Gastrocnemius medialis (tissue), 4 donors: ENCODE measurements at regions not wholly inside any gene's neighbourhood (a gene's known extent, or its start where the extent isn't known, plus 50 kb on each side); places are given as distances from the start of the nearest gene placed in this dataset.

Experiments
- ATAC-seq, 2 donors: fragments of 150-250 bp; one replicate each; pipeline ENCODE4 v1.9.1; 2016
- DNase-seq, 2 donors: peaks; one replicate each; pipeline ENCODE4 v3.0.0-alpha.2; 2019
- H3K27ac ChIP-seq, 4 donors: fragments of 200-600 bp; sonication (generic); 1 replicate in 1 of 4; 2 replicates in 3 of 4; pipeline ENCODE4 v1.5.1; 2016 to 2018; ENCODE audit warnings: mild to moderate bottlenecking in 2 of 4, moderate library complexity in 1 of 4
- H3K27me3 ChIP-seq, 3 donors: fragments of 200-600 bp; sonication (generic) in 2 of 3; 1 replicate in 1 of 3; 2 replicates in 2 of 3; pipeline versions ENCODE4 v1.5.1 to v1.6.0; 2016 to 2019; ENCODE audit warnings: mild to moderate bottlenecking in 1 of 3, moderate library complexity in 1 of 3
- H3K36me3 ChIP-seq, 2 donors: fragments of 200-600 bp; sonication (generic) in 1 of 2; one replicate each; pipeline ENCODE4 v1.5.1; 2017 to 2018
- H3K4me1 ChIP-seq, 2 donors: fragments of 200-600 bp; sonication (generic) in 1 of 2; one replicate each; pipeline ENCODE4 v1.5.1; 2016 to 2017; ENCODE audit warnings: mild to moderate bottlenecking in 2 of 2
- H3K4me3 ChIP-seq, 4 donors: fragments of 200-600 bp; sonication (generic) in 3 of 4; 1 replicate in 1 of 4; 2 replicates in 3 of 4; pipeline ENCODE4 v1.5.1; 2016 to 2019; ENCODE audit warnings: mild to moderate bottlenecking in 2 of 4
- H3K9me3 ChIP-seq, 3 donors: fragments of 200-600 bp; sonication (generic) in 2 of 3; 1 replicate in 1 of 3; 2 replicates in 2 of 3; pipeline ENCODE4 v1.5.1; 2016 to 2019
- POLR2A ChIP-seq, 2 donors: fragments of 450-650 bp; IDR thresholded peaks; one replicate each; pipeline ENCODE4 v1.6.1; 2017; ENCODE audit warnings: antibody characterized with exemption in 2 of 2, mild to moderate bottlenecking in 2 of 2, moderate library complexity in 2 of 2
- in situ Hi-C, 4 donors: fragments of 200-750 bp; cut with MboI; loops; one replicate each; pipeline versions ENCODE4 v1.15.0 to v1.8.0; 2017; ENCODE audit warnings: low sequenced_read_pairs in 4 of 4
- intact Hi-C: fragments of 100-400 bp; cut with DNase I; formaldehyde crosslinking; loops from one replicate; pipeline ENCODE4 v1.15.1; 2023; ENCODE audit warnings: low total_unique reads
- TF ChIP-seq, protein P1 (sequence below), 5 experiments: fragments of 450-650 bp in 3 of 5; fragments of 200-600 bp in 2 of 5; sonication (generic) in 2 of 5; IDR thresholded peaks in 4 of 5; conservative IDR thresholded peaks in 1 of 5; 1 replicate in 4 of 5; 2 replicates in 1 of 5; pipeline ENCODE4 v1.5.1; 2016 to 2019; ENCODE audit warnings: antibody characterized with exemption in 5 of 5, mild to moderate bottlenecking in 3 of 5, moderate library complexity in 3 of 5

DNA sequence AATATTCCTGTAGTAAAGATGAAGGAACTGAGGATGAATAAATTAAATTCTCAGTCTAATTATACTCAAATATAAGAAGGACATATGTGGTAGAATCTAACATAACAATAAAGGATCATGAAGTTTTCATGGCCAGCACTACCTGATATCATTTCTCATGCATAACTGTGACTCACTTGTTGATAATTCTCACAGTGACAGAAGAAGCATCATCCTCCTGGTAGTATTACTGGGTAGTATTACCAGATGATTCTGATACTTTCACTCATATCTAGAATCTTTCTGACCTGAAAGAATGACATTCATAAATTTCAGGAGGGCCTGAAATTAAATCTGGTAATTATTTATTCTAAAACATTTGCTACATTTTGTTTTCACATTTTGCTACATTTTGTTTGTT, 1375.0 kb downstream of the EPHA7 start:
- Histone ChIP-seq H3K27me3 (no peaks in the 10 kb centered on the region), H3K4me1 (no peaks in the 10 kb centered on the region), H3K36me3 (no peaks in the 10 kb centered on the region), H3K9me3 (no peaks in the 10 kb centered on the region), H3K4me3 (no peak overlapping the region), H3K27ac (no peak overlapping the region)
- DNase-seq, result no peak
- in situ Hi-C loops (no loop called here), intact Hi-C loops (no loop called here)
- TF ChIP-seq, protein P1, sequence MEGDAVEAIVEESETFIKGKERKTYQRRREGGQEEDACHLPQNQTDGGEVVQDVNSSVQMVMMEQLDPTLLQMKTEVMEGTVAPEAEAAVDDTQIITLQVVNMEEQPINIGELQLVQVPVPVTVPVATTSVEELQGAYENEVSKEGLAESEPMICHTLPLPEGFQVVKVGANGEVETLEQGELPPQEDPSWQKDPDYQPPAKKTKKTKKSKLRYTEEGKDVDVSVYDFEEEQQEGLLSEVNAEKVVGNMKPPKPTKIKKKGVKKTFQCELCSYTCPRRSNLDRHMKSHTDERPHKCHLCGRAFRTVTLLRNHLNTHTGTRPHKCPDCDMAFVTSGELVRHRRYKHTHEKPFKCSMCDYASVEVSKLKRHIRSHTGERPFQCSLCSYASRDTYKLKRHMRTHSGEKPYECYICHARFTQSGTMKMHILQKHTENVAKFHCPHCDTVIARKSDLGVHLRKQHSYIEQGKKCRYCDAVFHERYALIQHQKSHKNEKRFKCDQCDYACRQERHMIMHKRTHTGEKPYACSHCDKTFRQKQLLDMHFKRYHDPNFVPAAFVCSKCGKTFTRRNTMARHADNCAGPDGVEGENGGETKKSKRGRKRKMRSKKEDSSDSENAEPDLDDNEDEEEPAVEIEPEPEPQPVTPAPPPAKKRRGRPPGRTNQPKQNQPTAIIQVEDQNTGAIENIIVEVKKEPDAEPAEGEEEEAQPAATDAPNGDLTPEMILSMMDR (IDR thresholded peaks at IDR 0.05 in 4 of 5, conservative IDR thresholded peaks at IDR 0.05 in 1 of 5), result no peak
- no peak for TF ChIP-seq POLR2A (IDR thresholded peaks at IDR 0.05)
- no peak for ATAC-seq

- ATAC-seq (no peak), DNase-seq (no peak)
- Histone ChIP-seq H3K4me3 (no peak overlapping the region), H3K36me3 (no peaks in the 10 kb centered on the region), H3K27ac (no peak overlapping the region), H3K4me1 (no peaks in the 10 kb centered on the region), H3K27me3 (no peaks in the 10 kb centered on the region), H3K9me3 (no peaks in the 10 kb centered on the region)
- in situ Hi-C loops (no loop called here), intact Hi-C loops (no loop called here)
- TF ChIP-seq, protein P1 (IDR thresholded peaks at IDR 0.05 in 4 of 5, conservative IDR thresholded peaks at IDR 0.05 in 1 of 5), result no peak
- no peak for TF ChIP-seq POLR2A (IDR thresholded peaks at IDR 0.05)
Observed at GRCh38 chr6:92043777-92044176, 1375.6 kb downstream of the EPHA7 start.

- Histone ChIP-seq H3K27ac (no peak overlapping the region), H3K9me3 (no peaks in the 10 kb centered on the region), H3K27me3 (no peaks in the 10 kb centered on the region), H3K4me1 (no peaks in the 10 kb centered on the region), H3K36me3 (no peaks in the 10 kb centered on the region), H3K4me3 (no peak overlapping the region)
- in situ Hi-C loops, result no loop called here
- no peak for DNase-seq
- no peak for TF ChIP-seq POLR2A (IDR thresholded peaks at IDR 0.05)
- TF ChIP-seq, protein P1 (IDR thresholded peaks at IDR 0.05 in 4 of 5, conservative IDR thresholded peaks at IDR 0.05 in 1 of 5), result no peak
- no peak for ATAC-seq
- intact Hi-C loops, result no loop called here
Observed at GRCh38 chr6:92026878-92027277, 1392.5 kb downstream of the EPHA7 start.

DNA sequence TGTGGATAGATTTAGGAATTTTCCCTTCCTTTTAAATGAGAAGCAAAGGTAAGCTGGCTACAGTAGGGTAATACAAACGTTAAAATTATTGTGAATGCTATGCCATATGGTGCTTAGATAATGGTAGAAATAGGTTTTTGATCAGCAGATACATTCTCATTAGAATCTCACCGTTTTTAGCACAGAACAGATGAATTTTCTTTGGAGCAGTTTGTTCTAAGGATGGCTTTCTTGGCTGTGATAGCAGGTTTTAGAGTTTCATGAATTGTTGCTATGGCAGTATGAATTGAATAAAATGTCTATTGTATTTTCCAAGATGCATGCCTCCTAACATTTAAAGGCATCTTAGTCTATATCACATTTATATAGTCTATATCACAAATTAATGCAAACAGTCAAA, 1394.5 kb downstream of the EPHA7 start:
- Histone ChIP-seq H3K4me1 (no peaks in the 10 kb centered on the region), H3K27me3 (no peaks in the 10 kb centered on the region), H3K36me3 (no peaks in the 10 kb centered on the region), H3K9me3 (no peaks in the 10 kb centered on the region), H3K4me3 (no peak overlapping the region), H3K27ac (no peak overlapping the region)
- TF ChIP-seq, protein P1 (IDR thresholded peaks at IDR 0.05 in 4 of 5, conservative IDR thresholded peaks at IDR 0.05 in 1 of 5), result no peak
- TF ChIP-seq POLR2A (IDR thresholded peaks at IDR 0.05), result no peak
- no peak for DNase-seq
- no peak for ATAC-seq
- intact Hi-C loops, result no loop called here
- in situ Hi-C loops, result no loop called here

DNA sequence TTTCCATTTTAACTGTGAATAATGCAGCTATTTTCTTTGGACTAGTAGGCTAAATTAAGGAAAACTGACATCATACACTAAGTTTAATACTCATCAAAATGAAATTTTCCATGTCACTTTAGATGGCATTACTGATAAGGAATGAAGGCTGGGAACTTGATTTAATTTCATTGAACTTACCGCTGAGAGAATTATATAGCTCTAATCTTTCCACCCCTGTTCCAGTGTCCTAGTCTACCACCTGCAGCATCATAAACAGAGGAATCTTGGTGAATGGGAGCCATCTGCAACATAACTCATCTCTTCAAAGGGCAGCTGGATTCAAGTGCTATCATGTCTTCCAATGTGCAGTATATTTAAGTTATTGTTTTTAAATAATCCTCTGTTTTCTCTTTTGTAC, 1395.2 kb downstream of the EPHA7 start:
- Histone ChIP-seq H3K4me1 (no peaks in the 10 kb centered on the region), H3K4me3 (no peak overlapping the region), H3K27me3 (no peaks in the 10 kb centered on the region), H3K36me3 (no peaks in the 10 kb centered on the region), H3K9me3 (no peaks in the 10 kb centered on the region), H3K27ac (no peak overlapping the region)
- no peak for DNase-seq
- TF ChIP-seq, protein P1 (IDR thresholded peaks at IDR 0.05 in 4 of 5, conservative IDR thresholded peaks at IDR 0.05 in 1 of 5), result no peak
- TF ChIP-seq POLR2A (IDR thresholded peaks at IDR 0.05), result no peak
- intact Hi-C loops, result no loop called here
- in situ Hi-C loops, result no loop called here
- no peak for ATAC-seq
